H1 (cell line): ENCODE measurements at regions not wholly inside any gene's neighbourhood (a gene's known extent, or its start where the extent isn't known, plus 50 kb on each side); places are given as distances from the start of the nearest gene placed in this dataset.

Source experiments
- CTCF ChIA-PET: fragments of 300-600 bp; sonication (Branson Sonifier 250); formaldehyde crosslinking; loops from one replicate; lab custom pipeline; 2021; ENCODE audit not compliant: partially characterized antibody; lab: Charles Lee
- POLR2A ChIA-PET: fragments of 300-600 bp; sonication (Branson Sonifier 250); formaldehyde crosslinking; loops from one replicate; lab custom pipeline; 2021; ENCODE audit warnings: inconsistent platforms; ENCODE audit not compliant: partially characterized antibody; lab: Charles Lee
- DNase-seq, 2 experiments: peaks; one replicate each; pipeline versions ENCODE4 v3.0.0 to v3.0.0-alpha.2; 2010 to 2022; ENCODE audit warnings: low spot score in 2 of 2, low read depth in 1 of 2, mixed read lengths in 1 of 2
- FAIRE-seq: peaks from 2 replicates; lab custom pipeline; 2011; peaks lifted over from hg19 to GRCh38; lab: Jason Lieb, UNC
- H2AFZ ChIP-seq: 2 replicates; pipeline ENCODE4 v1.8.1; 2012; ENCODE audit warnings: low read length, inconsistent platforms
- H2AK5ac ChIP-seq: 2 replicates; pipeline ENCODE4 v1.6.1; 2013; ENCODE audit warnings: low read depth, low read length
- H2BK120ac ChIP-seq: replicated peaks from 2 replicates; pipeline ENCODE3; 2013; ENCODE audit warnings: low read depth, low read length, inconsistent platforms
- H2BK12ac ChIP-seq: 2 replicates; pipeline ENCODE4 v1.6.1; 2013; ENCODE audit warnings: low read depth, low read length
- H2BK15ac ChIP-seq: 2 replicates; pipeline ENCODE4 v1.6.1; 2013; ENCODE audit warnings: low read length
- H2BK20ac ChIP-seq: 2 replicates; pipeline ENCODE4 v1.6.1; 2013; ENCODE audit warnings: low read length
- H2BK5ac ChIP-seq: 2 replicates; pipeline ENCODE4 v1.6.1; 2013; ENCODE audit warnings: low read depth, low read length
- H3K14ac ChIP-seq: 2 replicates; pipeline ENCODE4 v1.6.1; 2013; ENCODE audit warnings: inconsistent platforms; ENCODE audit not compliant: insufficient read length
- H3K18ac ChIP-seq: 2 replicates; pipeline ENCODE4 v1.6.1; 2013; ENCODE audit warnings: low read length; ENCODE audit errors: extremely low read depth
- H3K23ac ChIP-seq: 2 replicates; pipeline ENCODE4 v1.6.1; 2013; ENCODE audit warnings: inconsistent platforms; ENCODE audit not compliant: insufficient read length
- H3K23me2 ChIP-seq: 2 replicates; pipeline ENCODE4 v1.6.1; 2013; ENCODE audit warnings: low read depth, low read length
- H3K27ac ChIP-seq: 2 replicates; pipeline ENCODE4 v1.6.1; 2011; ENCODE audit warnings: low read depth, low read length, inconsistent platforms
- H3K27me3 ChIP-seq, 4 experiments: replicated peaks in 1 of 4; 1 replicate in 1 of 4; 2 replicates in 3 of 4; pipeline versions ENCODE4 v1.6.1 to v1.8.1; 2011 to 2013; ENCODE audit warnings: low read length in 3 of 4, mild to moderate bottlenecking in 3 of 4, inconsistent platforms in 2 of 4, mixed read lengths in 2 of 4, moderate library complexity in 1 of 4; ENCODE audit not compliant: control insufficient read depth in 3 of 4, insufficient read depth in 3 of 4; ENCODE audit errors: extremely low read depth in 1 of 4
- H3K36me3 ChIP-seq, 4 experiments: 2 replicates each; pipeline versions ENCODE4 v1.6.1 to v1.8.1; 2011 to 2013; ENCODE audit warnings: mild to moderate bottlenecking in 4 of 4, low read length in 3 of 4, moderate library complexity in 2 of 4, control low read depth in 1 of 4, inconsistent platforms in 1 of 4; ENCODE audit not compliant: insufficient read depth in 4 of 4, control insufficient read depth in 2 of 4
- H3K4ac ChIP-seq: replicated peaks from 2 replicates; pipeline ENCODE3; 2013; ENCODE audit warnings: low read length, low read depth, mixed read lengths, inconsistent platforms; ENCODE audit not compliant: insufficient read length
- H3K4me1 ChIP-seq, 4 experiments: replicated peaks in 1 of 4; 1 replicate in 1 of 4; 2 replicates in 3 of 4; pipeline versions ENCODE4 v1.6.1 to v1.8.1; 2011 to 2013; ENCODE audit warnings: low read length in 3 of 4, inconsistent platforms in 2 of 4, mixed read lengths in 1 of 4; ENCODE audit not compliant: insufficient read depth in 4 of 4, control insufficient read depth in 3 of 4
- H3K4me2 ChIP-seq, 2 experiments: 2 replicates each; pipeline versions ENCODE4 v1.6.1 to v1.8.1; 2011 to 2013; ENCODE audit warnings: low read depth in 2 of 2, low read length in 2 of 2, control low read depth in 1 of 2, inconsistent platforms in 1 of 2, mild to moderate bottlenecking in 1 of 2; ENCODE audit not compliant: insufficient read depth in 1 of 2
- H3K4me3 ChIP-seq, 4 experiments: fragments of 200-600, 300-600 bp in 1 of 4; sonication (generic), shearing (Covaris generic), sonication (Bioruptor Twin) in 1 of 4; 2 replicates each; pipeline versions ENCODE4 v1.5.1 to v1.8.1; 2011 to 2016; ENCODE audit warnings: low read length in 4 of 4, low read depth in 3 of 4, control low read depth in 2 of 4, inconsistent platforms in 2 of 4, mild to moderate bottlenecking in 2 of 4, mixed read lengths in 1 of 4, moderate library complexity in 1 of 4; ENCODE audit not compliant: insufficient read depth in 2 of 4; ENCODE audit errors: extremely low read depth in 1 of 4
- H3K56ac ChIP-seq: replicated peaks from 2 replicates; pipeline ENCODE3; 2013; ENCODE audit warnings: low read depth, mild to moderate bottlenecking, mixed read lengths, low read length, inconsistent platforms; ENCODE audit not compliant: insufficient read length
- H3K79me1 ChIP-seq: 2 replicates; pipeline ENCODE4 v1.6.1; 2013; ENCODE audit warnings: low read depth, low read length, control low read depth
- H3K79me2 ChIP-seq, 2 experiments: 2 replicates each; pipeline versions ENCODE4 v1.6.1 to v1.8.1; 2012 to 2013; ENCODE audit warnings: low read length in 2 of 2, mild to moderate bottlenecking in 2 of 2, inconsistent platforms in 1 of 2; ENCODE audit not compliant: insufficient read depth in 2 of 2, control insufficient read depth in 1 of 2
- H3K9ac ChIP-seq, 4 experiments: replicated peaks in 1 of 4; 1 replicate in 1 of 4; 2 replicates in 3 of 4; pipeline versions ENCODE4 v1.6.1 to v1.8.1; 2011 to 2013; ENCODE audit warnings: low read depth in 3 of 4, low read length in 3 of 4, control low read depth in 2 of 4, mild to moderate bottlenecking in 2 of 4, moderate library complexity in 2 of 4, inconsistent platforms in 1 of 4; ENCODE audit errors: extremely low read depth in 1 of 4
- H3K9me3 ChIP-seq, 2 experiments: 2 replicates each; pipeline versions ENCODE4 v1.6.1 to v1.8.1; 2012 to 2013; ENCODE audit warnings: mild to moderate bottlenecking in 2 of 2, moderate library complexity in 2 of 2, control low read depth in 1 of 2, inconsistent platforms in 1 of 2, low read depth in 1 of 2, low read length in 1 of 2, mixed read lengths in 1 of 2; ENCODE audit not compliant: insufficient read depth in 2 of 2
- H4K20me1 ChIP-seq, 2 experiments: replicated peaks in 1 of 2; 2 replicates each; pipeline versions ENCODE3 to v1.8.1; 2011 to 2013; ENCODE audit warnings: inconsistent platforms in 2 of 2, low read length in 2 of 2, mild to moderate bottlenecking in 1 of 2; ENCODE audit not compliant: insufficient read depth in 2 of 2, control insufficient read depth in 1 of 2
- H4K5ac ChIP-seq: 2 replicates; pipeline ENCODE4 v1.6.1; 2013; ENCODE audit warnings: low read length, low read depth, mixed read lengths, inconsistent platforms; ENCODE audit not compliant: insufficient read length
- H4K8ac ChIP-seq: 2 replicates; pipeline ENCODE4 v1.8.0; 2013; ENCODE audit warnings: mild to moderate bottlenecking, moderate library complexity, low read length, inconsistent platforms; ENCODE audit not compliant: insufficient read depth; ENCODE audit errors: extremely low read depth
- H4K91ac ChIP-seq: replicated peaks from 2 replicates; pipeline ENCODE3; 2013; ENCODE audit warnings: low read length, mixed read lengths, inconsistent platforms; ENCODE audit not compliant: insufficient read length
- ATF2 ChIP-seq: IDR thresholded peaks from 2 replicates; pipeline ENCODE4 v1.6.1; 2012; ENCODE audit warnings: low read length, inconsistent platforms
- EGR1 ChIP-seq: IDR thresholded peaks from 2 replicates; pipeline ENCODE4 v1.6.1; 2011; ENCODE audit warnings: low read depth, low read length, borderline replicate concordance
- EZH2 ChIP-seq: fragments of 200-600 bp; sonication (generic); IDR thresholded peaks from 2 replicates; pipeline ENCODE4 v1.7.1; 2012; ENCODE audit warnings: low read depth, mild to moderate bottlenecking, moderate library complexity, low read length, inconsistent platforms; ENCODE audit not compliant: severe bottlenecking
- GTF2F1 ChIP-seq: IDR thresholded peaks from 2 replicates; pipeline ENCODE4 v1.6.1; 2012; ENCODE audit warnings: low read depth, low read length, improper control_type of control experiment, borderline replicate concordance
- KDM4A ChIP-seq: IDR thresholded peaks from one replicate; pipeline ENCODE4 v1.7.1; 2012; ENCODE audit warnings: low read depth, mild to moderate bottlenecking, moderate library complexity, low read length, inconsistent platforms; ENCODE audit not compliant: severe bottlenecking
- NANOG ChIP-seq: IDR thresholded peaks from 2 replicates; pipeline ENCODE4 v1.6.1; 2011; ENCODE audit warnings: low read length, low read depth, mild to moderate bottlenecking, inconsistent platforms; ENCODE audit not compliant: insufficient read depth, poor library complexity, severe bottlenecking
- NRF1 ChIP-seq: IDR thresholded peaks from 2 replicates; pipeline ENCODE4 v1.6.1; 2011; ENCODE audit warnings: mild to moderate bottlenecking, low read depth, low read length, improper control_type of control experiment
- RBBP5 ChIP-seq: IDR thresholded peaks from 2 replicates; pipeline ENCODE4 v1.7.1; 2012; ENCODE audit warnings: low read depth, mild to moderate bottlenecking, inconsistent platforms, low read length, moderate library complexity, borderline replicate concordance
- SP1 ChIP-seq: IDR thresholded peaks from 2 replicates; pipeline ENCODE4 v1.6.1; 2011; ENCODE audit warnings: low read depth, low read length
- TEAD4 ChIP-seq: IDR thresholded peaks from 2 replicates; pipeline ENCODE4 v1.6.1; 2012; ENCODE audit warnings: low read depth, low read length, inconsistent platforms, mixed read lengths
- WGBS, 2 experiments: shearing (Covaris generic) in 1 of 2; methylation state at CpG; one replicate each; pipeline versions ENCODE4 v1.1.6 to v1.1.7; 2013 to 2015; ENCODE audit warnings: low lambda C conversion rate in 2 of 2, mixed read lengths in 2 of 2, inconsistent platforms in 1 of 2, low coverage in 1 of 2, missing lambda C conversion rate in 1 of 2; ENCODE audit not compliant: insufficient replicate concordance in 2 of 2, insufficient coverage in 1 of 2, insufficient read length in 1 of 2; ENCODE audit errors: extremely low coverage in 1 of 2, missing lambda C conversion rate in 1 of 2; 5-methylcytosine and 5-hydroxymethylcytosine counted together

- Histone ChIP-seq H2BK5ac (no peak overlapping the region), H3K14ac (no peak overlapping the region), H3K23me2 (no peaks in the 10 kb centered on the region), H3K9me3 (no peaks in the 10 kb centered on the region), H3K4me1 (no peaks in the 10 kb centered on the region), H2AK5ac (no peak overlapping the region), H4K91ac (no peak overlapping the region), H2AFZ (no peak overlapping the region), H3K56ac (no peak overlapping the region), H3K79me1 (no peaks in the 10 kb centered on the region), H3K23ac (no peak overlapping the region), H3K27ac (no peak overlapping the region), H3K36me3 (no peaks in the 10 kb centered on the region), H3K27me3 (no peaks in the 10 kb centered on the region), H4K20me1 (no peaks in the 10 kb centered on the region), H4K5ac (no peak overlapping the region), H3K4ac (no peak overlapping the region), H3K79me2 (no peaks in the 10 kb centered on the region), H3K18ac (no peak overlapping the region), H2BK20ac (no peak overlapping the region), H4K8ac (no peak overlapping the region), H2BK12ac (no peak overlapping the region), H2BK120ac (no peak overlapping the region), H3K4me3 (no peak overlapping the region), H2BK15ac (no peak overlapping the region), H3K4me2 (no peak overlapping the region), H3K9ac (no peak overlapping the region)
- CTCF ChIA-PET, result no interaction called here
- FAIRE-seq, result no peak
- TF ChIP-seq ATF2 (no peak), RBBP5 (no peak), TEAD4 (no peak), NRF1 (no peak), KDM4A (no peak), NANOG (no peak), EGR1 (no peak), SP1 (no peak), EZH2 (no peak), GTF2F1 (no peak)
- no peak for DNase-seq
- 96% methylated on average over 5 of the region's 5 CpGs; no CpG with 5 or more reads in 1 of the 2 experiments for WGBS, 2 experiments
- POLR2A ChIA-PET, result no interaction called here
Measured at GRCh38 chr4:116982656-116983055, 102.7 kb downstream of the TRAM1L1 start.
